Activated CD8-positive, alpha-beta memory T cell treated with anti-CD3 and anti-CD28 coated beads, Interleukin-2, amount 50 U/mL, for 1 hour (primary cell): ENCODE measurements at regions not wholly inside any gene's neighbourhood (a gene's known extent, or its start where the extent isn't known, plus 50 kb on each side); places are given as distances from the start of the nearest gene placed in this dataset.

Experiments
- DNase-seq: peaks from one replicate; pipeline ENCODE4 v3.0.0-alpha.2; 2020; ENCODE audit errors: extremely low read depth

DNA sequence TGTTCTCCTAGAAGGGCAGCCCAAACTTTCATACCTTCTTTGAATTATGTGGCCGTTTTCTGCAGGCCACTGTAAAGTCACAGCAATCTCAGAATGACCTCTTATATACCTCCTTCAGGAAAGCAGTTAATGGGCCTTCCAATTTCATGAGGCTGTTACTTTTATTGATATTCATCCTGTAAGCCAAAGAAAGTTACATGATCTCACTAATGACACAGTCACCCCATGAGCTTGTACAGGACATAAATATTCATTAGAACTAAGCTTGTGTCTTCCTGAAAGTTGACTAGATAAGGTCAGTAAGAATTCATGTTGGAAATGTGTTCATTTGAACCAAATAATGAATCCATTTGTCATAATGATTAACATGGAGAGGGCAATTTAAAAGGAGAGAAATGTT is 283.1 kb upstream of the NWD2 start:
- DNase-seq: no peak

DNA sequence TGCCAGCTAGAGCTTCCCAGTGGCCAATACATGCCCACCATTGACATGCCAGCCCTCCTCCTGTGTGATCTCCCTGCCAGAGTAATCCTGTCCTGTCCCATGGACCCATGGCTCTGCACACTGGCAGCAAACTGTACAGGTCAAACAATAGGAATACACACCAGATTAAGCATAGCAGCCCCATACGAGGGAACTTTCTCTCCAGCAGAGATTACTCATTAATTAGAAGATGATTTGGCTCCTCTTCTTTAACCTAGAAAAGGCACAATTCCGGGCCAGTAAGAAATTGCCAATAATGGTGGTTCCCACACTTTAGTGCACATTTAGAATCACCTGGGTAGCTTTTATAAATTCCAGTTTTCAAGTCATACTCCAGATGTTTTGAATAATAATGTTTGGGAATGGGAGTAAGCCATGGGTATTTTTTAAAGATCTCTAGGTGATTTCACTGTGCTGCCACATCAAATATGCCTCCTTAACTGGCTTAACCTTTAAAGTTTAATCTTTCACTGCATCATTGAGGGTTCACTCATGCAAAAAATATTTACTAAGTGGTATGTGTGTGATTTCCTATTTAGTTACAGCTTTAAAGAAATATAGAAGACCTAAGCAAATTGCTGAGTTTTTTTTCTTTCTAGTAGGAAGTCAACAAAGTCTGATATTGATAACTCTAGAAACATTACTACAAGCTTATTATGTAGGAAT is 277.6 kb upstream of the NWD2 start:
- DNase-seq: no peak

DNA sequence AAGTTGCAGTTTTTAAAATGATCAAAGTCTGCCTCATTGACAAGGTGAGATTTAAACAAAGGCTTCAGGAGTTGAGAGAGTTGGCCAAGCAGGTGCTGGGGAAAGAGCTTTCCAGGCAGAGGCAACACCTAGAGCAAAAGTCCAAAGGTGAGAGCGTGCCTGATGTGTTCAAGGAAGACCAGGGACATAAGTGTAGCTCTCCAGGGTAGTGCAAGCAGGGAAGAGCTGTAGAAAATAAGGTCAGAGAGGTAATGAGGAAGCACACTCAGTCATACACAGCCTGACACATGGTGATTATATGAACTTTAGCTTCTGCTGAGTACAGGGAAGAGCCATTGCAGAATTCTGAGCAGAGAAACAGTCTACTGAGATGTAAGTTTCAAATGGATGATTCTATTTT is 265.0 kb upstream of the NWD2 start:
- no peak for DNase-seq

DNA sequence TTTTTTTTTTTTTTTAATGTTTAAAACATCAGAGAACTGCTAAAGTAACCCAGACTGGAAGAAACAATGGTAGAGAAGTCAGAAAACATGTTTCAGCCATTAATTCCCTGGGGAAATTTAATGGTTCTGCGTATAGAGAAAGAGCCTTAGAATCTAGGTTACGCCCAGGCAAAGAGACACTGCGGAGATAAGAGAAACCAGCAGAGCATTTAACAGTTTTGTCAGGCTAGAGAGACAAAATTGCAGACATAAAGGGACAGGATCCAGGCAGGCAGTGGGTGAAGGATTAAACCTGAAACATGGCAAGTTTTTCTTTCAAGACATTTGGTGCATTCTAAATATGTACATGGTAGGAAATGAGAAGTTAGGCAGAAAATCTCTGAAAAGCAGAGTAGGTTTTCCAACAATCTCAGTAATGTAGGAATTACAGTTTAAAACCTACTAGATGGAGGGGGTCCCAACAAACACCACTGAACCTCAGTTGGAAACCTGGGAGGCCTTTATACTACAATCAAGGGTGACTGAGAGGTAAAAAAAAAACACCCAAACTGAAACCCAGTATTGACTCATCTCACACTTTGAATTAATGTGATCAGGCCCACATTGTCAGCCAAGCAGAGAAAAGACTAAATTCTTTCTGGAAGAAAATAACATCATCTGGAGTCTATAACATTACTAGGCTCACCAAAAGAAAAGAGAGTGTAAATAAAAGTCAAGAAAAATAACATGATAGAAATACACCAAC is 254.2 kb upstream of the NWD2 start:
- DNase-seq: no peak

- no peak for DNase-seq
These were observed 246.8 kb upstream of the NWD2 start for GRCh38 chr4:36997727-36998126.

DNA sequence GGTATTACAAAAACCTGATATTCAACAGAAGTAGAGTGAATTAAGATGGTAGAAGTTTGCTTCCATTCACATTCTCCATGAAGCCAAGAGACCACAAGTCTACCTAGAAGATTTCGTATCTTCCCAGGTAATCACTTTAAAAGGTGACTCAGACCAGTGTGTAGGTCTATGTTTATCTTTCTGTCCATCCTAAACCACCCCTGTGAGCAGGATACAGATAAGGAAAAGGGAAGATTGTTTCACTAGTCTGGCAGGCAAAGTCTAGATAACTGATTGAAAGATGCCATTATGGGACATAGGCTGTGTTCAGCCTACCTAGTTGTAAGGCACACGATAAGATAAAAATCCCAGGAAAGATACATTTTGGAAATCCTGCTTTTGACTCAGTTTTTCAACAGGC is 244.3 kb upstream of the NWD2 start:
- no peak for DNase-seq

DNA sequence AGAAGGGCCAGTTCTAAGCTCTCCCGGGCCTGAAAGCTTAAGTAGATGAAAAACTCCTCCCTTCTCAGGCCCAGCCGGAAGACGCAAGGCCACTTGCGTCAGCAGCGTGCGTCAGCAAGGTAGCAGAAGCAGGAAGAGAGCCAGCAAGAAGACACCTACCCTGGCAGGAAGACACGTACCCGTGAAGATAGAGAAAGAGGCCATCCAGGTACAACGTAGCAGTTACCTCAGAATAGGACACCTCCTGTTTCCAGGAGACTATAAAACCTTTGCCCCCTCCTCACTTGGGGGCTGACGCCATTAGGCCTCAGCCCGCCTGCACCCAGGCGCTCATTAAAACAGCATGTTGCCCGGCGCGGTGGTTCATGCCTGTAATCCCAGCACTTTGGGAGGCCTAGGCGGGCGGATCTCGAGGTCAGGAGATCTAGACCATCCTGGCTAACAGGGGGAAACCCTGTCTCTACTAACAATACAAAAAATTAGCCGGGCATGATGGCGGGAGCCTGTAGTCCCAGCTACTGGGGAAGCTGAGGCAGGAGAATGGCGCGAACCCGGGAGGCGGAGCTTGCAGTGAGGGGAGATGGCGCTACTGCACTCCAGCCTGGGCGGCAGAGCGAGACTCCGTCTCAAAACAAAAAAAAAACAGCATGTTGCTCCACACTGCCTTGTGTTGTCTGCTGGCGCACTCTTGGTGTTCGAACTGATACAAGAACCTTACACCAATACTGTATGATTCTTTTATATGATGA is 242.7 kb upstream of the NWD2 start:
- DNase-seq: no peak

- DNase-seq: no peak
These were observed 241.9 kb upstream of the NWD2 start for GRCh38 chr4:37002625-37003024.

DNA sequence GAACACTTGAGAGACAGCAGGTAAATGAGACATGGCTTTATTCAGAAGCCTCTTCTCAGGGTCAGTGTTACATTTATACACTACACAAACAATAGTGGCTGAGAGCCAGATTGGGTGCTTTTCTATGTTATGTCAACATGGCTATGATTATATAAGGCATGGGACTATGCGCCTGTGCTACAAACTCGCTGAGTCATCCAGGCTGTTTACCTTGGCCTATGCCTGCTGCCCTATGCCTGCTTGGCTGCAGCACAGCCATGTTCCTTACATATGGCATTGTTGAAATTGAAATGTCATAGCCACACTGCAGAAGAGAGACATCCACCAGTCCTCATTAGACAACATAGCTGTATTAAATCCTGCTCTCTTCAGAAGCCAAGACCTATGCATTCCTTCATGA is 236.3 kb upstream of the NWD2 start:
- no peak for DNase-seq

GRCh38 chr4:37014584-37014983 is 230.0 kb upstream of the NWD2 start:
- DNase-seq: no peak

DNA sequence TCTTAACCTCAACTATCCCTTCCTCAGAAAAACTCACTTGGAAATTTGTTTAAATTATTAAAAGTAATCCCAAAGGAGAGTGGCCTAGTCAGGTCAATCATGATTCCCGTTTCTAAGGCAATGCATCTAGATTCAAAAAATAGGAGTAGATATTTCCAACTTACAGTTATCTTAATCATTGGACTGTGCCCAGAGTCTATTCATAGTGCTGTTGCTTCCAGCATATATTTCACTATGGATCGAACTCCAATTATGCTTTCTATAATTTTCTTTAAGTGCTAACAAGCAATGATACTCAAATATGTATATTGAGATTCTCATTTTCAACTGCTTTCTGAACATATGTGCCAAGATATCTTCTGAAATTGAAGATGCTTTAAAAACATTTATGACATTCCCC is 229.2 kb upstream of the NWD2 start:
- DNase-seq: no peak

- no peak for DNase-seq
These were observed 221.0 kb upstream of the NWD2 start for GRCh38 chr4:37023504-37023903.

GRCh38 chr4:37023996-37024395 is 220.5 kb upstream of the NWD2 start:
- no peak for DNase-seq

- no peak for DNase-seq
These were observed 203.7 kb upstream of the NWD2 start for GRCh38 chr4:37040816-37041215.

- DNase-seq: no peak
These were observed 201.2 kb upstream of the NWD2 start for GRCh38 chr4:37043342-37043741.

- DNase-seq: no peak
These were observed 193.4 kb upstream of the NWD2 start for GRCh38 chr4:37051111-37051510.

GRCh38 chr4:37051866-37052265 is 192.7 kb upstream of the NWD2 start:
- DNase-seq: no peak

DNA sequence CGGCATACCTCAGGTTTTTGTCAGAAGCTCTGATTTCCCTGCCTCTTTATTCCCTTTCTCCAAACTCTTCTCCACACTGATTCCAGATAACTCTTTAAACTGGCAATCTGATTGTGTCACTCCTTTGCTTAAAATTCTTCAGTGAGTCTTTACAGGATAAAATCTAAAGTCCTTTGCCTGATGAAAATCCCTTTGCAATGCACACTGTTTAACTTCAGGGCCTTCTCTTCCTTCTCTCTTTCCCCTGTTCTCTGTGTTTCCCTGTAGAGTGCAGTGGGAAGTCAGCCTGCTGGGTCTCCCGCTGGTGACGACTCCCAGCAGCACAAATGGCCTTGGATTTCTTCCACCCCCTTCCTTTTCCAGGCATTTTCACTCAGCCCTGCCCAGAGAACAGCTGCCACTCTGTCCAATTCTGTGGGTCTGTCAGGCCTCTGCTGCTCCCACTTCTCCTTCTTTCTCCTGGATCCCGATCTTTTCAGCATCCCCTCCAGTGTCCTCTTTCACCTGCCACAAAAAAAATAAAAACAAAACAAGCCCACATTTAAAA is 189.9 kb upstream of the NWD2 start:
- DNase-seq: no peak

DNA sequence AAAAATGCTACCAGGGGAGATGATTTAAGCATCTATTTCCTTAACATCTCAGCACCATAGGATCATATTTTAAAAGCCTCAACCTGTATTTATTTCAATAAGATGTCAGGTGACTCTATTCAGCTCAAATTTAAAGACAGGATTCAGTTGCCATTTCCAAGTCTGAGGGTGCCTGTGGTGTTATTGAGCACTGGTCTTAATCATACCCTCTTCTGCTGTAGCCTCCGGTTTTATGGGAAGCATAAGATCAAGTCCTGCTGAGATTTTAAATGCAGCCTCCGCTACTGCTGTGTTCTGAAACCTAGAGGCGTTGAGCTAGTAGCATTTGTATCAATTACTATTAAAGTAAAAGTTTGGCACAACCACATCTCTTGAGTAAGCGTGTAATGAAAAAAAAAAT is 185.7 kb upstream of the NWD2 start:
- no peak for DNase-seq

DNA sequence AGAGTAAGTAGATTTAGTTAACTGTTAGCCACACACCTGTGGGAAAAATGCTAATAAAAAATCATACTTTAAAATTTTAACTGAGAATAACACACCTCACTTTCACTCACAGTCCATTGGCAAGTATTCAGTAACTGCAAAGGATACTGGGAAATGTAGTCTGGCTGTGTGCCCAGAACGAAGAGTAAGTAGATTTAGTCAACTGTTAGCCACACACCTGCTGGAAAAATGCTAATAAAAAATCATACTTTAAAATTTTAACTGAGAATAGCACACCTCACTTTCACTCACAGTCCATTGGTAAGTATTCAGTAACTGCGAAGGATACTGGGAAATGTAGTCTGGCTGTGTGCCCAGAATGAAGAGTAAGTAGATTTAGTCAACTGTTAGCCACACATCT is 178.4 kb upstream of the NWD2 start:
- no peak for DNase-seq

DNA sequence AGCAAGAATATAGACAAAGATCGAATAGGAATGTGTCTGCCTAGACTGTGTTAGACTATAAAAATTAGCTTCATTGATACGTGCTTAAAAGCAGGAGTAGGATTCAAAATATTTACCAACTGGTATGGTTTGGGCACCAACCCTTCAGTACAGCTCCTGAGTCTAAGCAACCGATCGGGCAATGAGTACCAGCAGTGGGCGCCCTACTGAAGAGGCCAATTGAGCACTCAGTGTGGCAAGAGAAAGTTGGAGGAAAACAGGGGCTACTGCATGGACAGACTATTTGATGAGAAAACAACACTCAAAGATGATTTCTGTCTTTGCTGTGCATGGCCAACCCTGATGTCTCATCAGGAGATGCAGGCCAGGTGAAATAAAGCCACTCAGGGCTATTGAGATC is 176.0 kb upstream of the NWD2 start:
- no peak for DNase-seq

- no peak for DNase-seq
These were observed 174.5 kb upstream of the NWD2 start for GRCh38 chr4:37070041-37070440.

DNA sequence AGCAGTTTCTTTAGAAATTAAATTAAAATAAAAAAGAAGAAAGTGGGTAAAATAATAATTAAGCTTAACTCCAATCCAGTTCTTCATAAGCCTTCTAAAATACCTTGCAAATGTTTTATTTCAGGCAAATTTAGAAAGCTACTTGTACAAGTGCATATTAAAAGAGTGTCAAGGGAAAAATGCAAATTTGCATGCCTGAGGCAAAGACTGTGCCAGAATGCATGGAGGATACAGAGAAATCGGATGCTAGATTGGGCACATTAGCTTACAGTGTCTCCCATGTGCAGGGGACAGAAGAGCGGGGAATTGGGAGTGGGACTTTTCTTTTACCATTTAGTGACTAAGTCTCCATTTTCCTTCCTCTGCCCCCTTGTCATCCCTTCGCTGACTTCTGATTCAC is 173.0 kb upstream of the NWD2 start:
- no peak for DNase-seq
